ENCODE measurements at regions not wholly inside any gene's neighbourhood (a gene's known extent, or its start where the extent isn't known, plus 50 kb on each side); places are given as distances from the start of the nearest gene placed in this dataset.

- CTCF ChIA-PET: no interaction called here
- no peak for FAIRE-seq
- intact Hi-C loops (cut with micrococcal nuclease): no loop called here
These were observed 280.5 kb downstream of the ICE1 start for GRCh38 chr5:5702934-5703333.

More at GRCh38 chr5:5702934-5703333, 280.5 kb downstream of the ICE1 start:
- H3K9me1 ChIP-seq (replicated peaks; ENCODE audit: control insufficient read depth, extremely low read depth, insufficient read depth, low read length): no peaks in the 10 kb centered on the region
- DNase-seq (ENCODE audit: low read depth, low spot score): no peak
- dilution Hi-C loops (cut with MboI; ENCODE audit: extremely low pct_ligation_motif_present, low sequenced_read_pairs): no loop called here
- BruUV-seq (replicated peaks): no TSS peak
- H3K27me3 ChIP-seq (ENCODE audit: control insufficient read depth in 2 of 2, insufficient read depth in 2 of 2, low read length in 2 of 2): no peaks in the 10 kb centered on the region
- TF ChIP-seq MAX (IDR thresholded peaks at IDR 0.05; ENCODE audit: insufficient read depth, insufficient read length) (no peak), FOS (IDR thresholded peaks at IDR 0.05; ENCODE audit: borderline replicate concordance, insufficient read depth, low read length) (no peak), CTCF (IDR thresholded peaks at IDR 0.05; ENCODE audit: extremely low read depth in 1 of 2, insufficient read depth in 1 of 2, low read depth in 1 of 2, low read length in 2 of 2) (no peak), MYC (IDR thresholded peaks at IDR 0.05; ENCODE audit: low read depth, low read length) (no peak), POLR2AphosphoS5 (IDR thresholded peaks at IDR 0.05; ENCODE audit: insufficient read depth, low read depth, low read length) (no peak), POLR2A (IDR thresholded peaks at IDR 0.05; ENCODE audit: low read depth, low read length) (no peak), GATA2 (IDR thresholded peaks at IDR 0.05; ENCODE audit: insufficient read depth, insufficient read length, low read depth, low read length) (no peak), EZH2 (IDR thresholded peaks at IDR 0.05; ENCODE audit: borderline replicate concordance, low read depth, low read length, severe bottlenecking) (no peak), JUN (IDR thresholded peaks at IDR 0.05; ENCODE audit: borderline replicate concordance, insufficient read depth, insufficient read length, low read depth) (no peak)
- H3K4me3 ChIP-seq (replicated peaks in 1 of 3; ENCODE audit: insufficient read depth in 1 of 3, low read depth in 1 of 3, low read length in 3 of 3): no peak overlapping the region
- H2AFZ ChIP-seq (ENCODE audit: low read depth, low read length): no peak overlapping the region
- H3K9me3 ChIP-seq (replicated peaks; ENCODE audit: control insufficient read depth, insufficient read depth, low read length): peaks cover 2% of the 10 kb centered on the region
- no peaks in the 10 kb centered on the region for H3K79me2 ChIP-seq (ENCODE audit: control insufficient read depth, insufficient read depth, low read length)
- POLR2A ChIA-PET: no interaction called here
- no peaks in the 10 kb centered on the region for H3K4me1 ChIP-seq (ENCODE audit: control insufficient read depth, extremely low read depth, insufficient read depth, low read length)
- no peaks in the 10 kb centered on the region for H4K20me1 ChIP-seq (replicated peaks; ENCODE audit: control insufficient read depth, extremely low read depth, insufficient read depth, low read length)
- no peak overlapping the region for H3K4me2 ChIP-seq (ENCODE audit: insufficient read depth, low read length)
- no peaks in the 10 kb centered on the region for H3K36me3 ChIP-seq (ENCODE audit: control insufficient read depth in 2 of 2, extremely low read depth in 1 of 2, insufficient read depth in 2 of 2, low read length in 2 of 2)
- no peak overlapping the region for H3K9ac ChIP-seq (replicated peaks; ENCODE audit: extremely low read depth, insufficient read depth, low read length)
- no peak overlapping the region for H3K27ac ChIP-seq (ENCODE audit: insufficient read depth, low read depth, low read length)
